ENCODE measurements at regions not wholly inside any gene's neighbourhood (a gene's known extent, or its start where the extent isn't known, plus 50 kb on each side); places are given as distances from the start of the nearest gene placed in this dataset.
"Not testable (repeated sequence)": the region's sequence is repeated elsewhere in the genome, so short reads cannot be mapped to it uniquely, and the experiment has no call there.

- TF ChIP-seq POLR2AphosphoS5 (IDR thresholded peaks at IDR 0.05; ENCODE audit: low read depth) = no peak
- TF ChIP-seq GABPA (IDR thresholded peaks at IDR 0.05; ENCODE audit: low read depth) = no peak
- TF ChIP-seq, protein P1, sequence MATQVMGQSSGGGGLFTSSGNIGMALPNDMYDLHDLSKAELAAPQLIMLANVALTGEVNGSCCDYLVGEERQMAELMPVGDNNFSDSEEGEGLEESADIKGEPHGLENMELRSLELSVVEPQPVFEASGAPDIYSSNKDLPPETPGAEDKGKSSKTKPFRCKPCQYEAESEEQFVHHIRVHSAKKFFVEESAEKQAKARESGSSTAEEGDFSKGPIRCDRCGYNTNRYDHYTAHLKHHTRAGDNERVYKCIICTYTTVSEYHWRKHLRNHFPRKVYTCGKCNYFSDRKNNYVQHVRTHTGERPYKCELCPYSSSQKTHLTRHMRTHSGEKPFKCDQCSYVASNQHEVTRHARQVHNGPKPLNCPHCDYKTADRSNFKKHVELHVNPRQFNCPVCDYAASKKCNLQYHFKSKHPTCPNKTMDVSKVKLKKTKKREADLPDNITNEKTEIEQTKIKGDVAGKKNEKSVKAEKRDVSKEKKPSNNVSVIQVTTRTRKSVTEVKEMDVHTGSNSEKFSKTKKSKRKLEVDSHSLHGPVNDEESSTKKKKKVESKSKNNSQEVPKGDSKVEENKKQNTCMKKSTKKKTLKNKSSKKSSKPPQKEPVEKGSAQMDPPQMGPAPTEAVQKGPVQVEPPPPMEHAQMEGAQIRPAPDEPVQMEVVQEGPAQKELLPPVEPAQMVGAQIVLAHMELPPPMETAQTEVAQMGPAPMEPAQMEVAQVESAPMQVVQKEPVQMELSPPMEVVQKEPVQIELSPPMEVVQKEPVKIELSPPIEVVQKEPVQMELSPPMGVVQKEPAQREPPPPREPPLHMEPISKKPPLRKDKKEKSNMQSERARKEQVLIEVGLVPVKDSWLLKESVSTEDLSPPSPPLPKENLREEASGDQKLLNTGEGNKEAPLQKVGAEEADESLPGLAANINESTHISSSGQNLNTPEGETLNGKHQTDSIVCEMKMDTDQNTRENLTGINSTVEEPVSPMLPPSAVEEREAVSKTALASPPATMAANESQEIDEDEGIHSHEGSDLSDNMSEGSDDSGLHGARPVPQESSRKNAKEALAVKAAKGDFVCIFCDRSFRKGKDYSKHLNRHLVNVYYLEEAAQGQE (IDR thresholded peaks at IDR 0.05; ENCODE audit: insufficient replicate concordance, low read depth) = no peak
- TF ChIP-seq, protein P2, sequence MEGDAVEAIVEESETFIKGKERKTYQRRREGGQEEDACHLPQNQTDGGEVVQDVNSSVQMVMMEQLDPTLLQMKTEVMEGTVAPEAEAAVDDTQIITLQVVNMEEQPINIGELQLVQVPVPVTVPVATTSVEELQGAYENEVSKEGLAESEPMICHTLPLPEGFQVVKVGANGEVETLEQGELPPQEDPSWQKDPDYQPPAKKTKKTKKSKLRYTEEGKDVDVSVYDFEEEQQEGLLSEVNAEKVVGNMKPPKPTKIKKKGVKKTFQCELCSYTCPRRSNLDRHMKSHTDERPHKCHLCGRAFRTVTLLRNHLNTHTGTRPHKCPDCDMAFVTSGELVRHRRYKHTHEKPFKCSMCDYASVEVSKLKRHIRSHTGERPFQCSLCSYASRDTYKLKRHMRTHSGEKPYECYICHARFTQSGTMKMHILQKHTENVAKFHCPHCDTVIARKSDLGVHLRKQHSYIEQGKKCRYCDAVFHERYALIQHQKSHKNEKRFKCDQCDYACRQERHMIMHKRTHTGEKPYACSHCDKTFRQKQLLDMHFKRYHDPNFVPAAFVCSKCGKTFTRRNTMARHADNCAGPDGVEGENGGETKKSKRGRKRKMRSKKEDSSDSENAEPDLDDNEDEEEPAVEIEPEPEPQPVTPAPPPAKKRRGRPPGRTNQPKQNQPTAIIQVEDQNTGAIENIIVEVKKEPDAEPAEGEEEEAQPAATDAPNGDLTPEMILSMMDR (IDR thresholded peaks at IDR 0.05; ENCODE audit: insufficient read depth, low read length) = no peak
- TF ChIP-seq SPI1 (IDR thresholded peaks at IDR 0.05; ENCODE audit: borderline replicate concordance, low read depth) = no peak
- no peak for DNase-seq (ENCODE audit: low read depth in 1 of 2, low spot score in 1 of 2)
- H3K27me3 ChIP-seq (ENCODE audit: insufficient read depth, poor library complexity, severe bottlenecking) = no peaks in the 10 kb centered on the region
- no peak overlapping the region for H3K27ac ChIP-seq (replicated peaks)
- no peak overlapping the region for H3K4me3 ChIP-seq (replicated peaks; ENCODE audit: insufficient read depth, low read length)
These were observed 1907.6 kb upstream of the DEFB115 start for GRCh38 chr20:29349836-29350235.

DNA sequence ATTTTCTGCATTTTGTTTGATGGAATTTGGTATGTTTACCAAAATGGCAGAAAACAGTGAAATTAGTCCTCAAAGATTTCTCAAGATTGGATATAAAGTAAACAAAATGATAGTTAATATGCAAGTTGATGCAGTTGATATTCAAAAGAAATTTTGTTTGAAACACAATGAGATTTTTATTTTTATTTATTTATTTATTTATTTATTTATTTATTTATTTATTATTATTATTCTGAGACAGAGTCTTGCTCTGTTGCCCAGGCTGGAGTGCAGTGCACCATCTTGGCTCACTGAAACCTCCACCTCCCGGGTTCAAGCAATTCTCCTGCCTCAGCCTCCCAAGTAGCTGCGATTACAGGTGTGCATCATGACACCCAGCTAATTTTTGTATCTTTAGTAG lies 1881.5 kb upstream of the DEFB115 start:
- DNase-seq (ENCODE audit: low read depth in 1 of 2, low spot score in 1 of 2); H3K27me3 ChIP-seq (ENCODE audit: insufficient read depth, poor library complexity, severe bottlenecking); H3K4me3 ChIP-seq (replicated peaks; ENCODE audit: insufficient read depth, low read length); H3K27ac ChIP-seq (replicated peaks): not testable (repeated sequence)

DNA sequence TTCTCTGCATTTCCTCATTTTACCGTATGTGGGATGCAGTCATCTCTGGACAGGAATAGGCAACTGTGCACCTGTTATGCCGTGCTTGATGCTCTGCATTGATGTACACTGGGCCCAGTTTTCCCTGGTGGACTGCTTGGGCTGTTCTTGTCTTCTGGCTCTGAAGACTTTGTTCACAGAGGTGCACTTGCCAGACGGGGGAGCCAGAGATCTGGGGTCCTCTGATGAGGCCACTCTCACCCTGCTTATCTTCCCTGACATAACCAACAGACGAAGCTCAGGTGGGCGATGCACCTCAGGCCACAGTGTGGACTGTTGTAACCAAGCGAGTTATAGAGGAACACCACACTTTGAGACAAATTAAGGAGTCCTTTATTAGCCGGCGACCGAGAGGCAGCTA lies 1864.6 kb upstream of the DEFB115 start:
- not testable (repeated sequence) for DNase-seq (ENCODE audit: low read depth in 1 of 2, low spot score in 1 of 2)

DNA sequence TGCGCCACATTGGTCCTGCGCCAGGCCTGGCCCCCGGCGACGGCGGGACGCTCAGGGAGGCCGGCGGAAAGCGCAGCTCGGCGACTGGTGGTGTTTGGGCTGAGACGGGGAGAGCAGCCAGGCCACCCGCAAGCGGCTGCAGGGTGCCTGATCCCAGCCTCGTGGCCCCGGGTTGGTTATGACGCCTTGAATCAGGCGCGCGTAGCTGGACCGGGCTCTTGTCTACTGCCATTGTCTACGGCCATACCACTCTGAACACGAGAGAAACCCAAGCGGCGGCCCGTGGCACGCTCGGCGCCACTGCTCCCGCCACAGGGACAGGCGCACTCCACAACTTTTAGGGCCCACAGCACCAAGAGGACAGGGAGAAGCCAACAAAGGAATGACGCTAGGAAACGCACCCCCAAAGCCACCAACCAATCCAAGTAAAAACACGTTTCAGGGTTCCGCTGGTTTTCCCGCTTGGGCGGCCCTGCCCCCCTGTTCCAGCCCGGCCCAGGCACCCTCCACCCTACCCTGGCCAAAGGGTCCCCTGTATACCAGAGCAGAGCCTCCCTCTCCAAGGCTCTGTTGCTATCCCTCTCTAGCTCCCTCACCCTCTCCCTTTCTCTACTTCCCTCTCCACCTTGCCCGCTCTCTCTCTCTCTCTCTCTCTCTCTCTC lies 1849.3 kb upstream of the DEFB115 start:
- Histone ChIP-seq H3K27me3 (ENCODE audit: insufficient read depth, poor library complexity, severe bottlenecking) (no peaks in the 10 kb centered on the region), H3K4me3 (replicated peaks; ENCODE audit: insufficient read depth, low read length) (no peak overlapping the region), H3K27ac (replicated peaks) (no peak overlapping the region)
- TF ChIP-seq SPI1 (IDR thresholded peaks at IDR 0.05; ENCODE audit: borderline replicate concordance, low read depth) (no peak), POLR2AphosphoS5 (IDR thresholded peaks at IDR 0.05; ENCODE audit: low read depth) (no peak), GABPA (IDR thresholded peaks at IDR 0.05; ENCODE audit: low read depth) (no peak)
- TF ChIP-seq, protein P1 (IDR thresholded peaks at IDR 0.05; ENCODE audit: insufficient replicate concordance, low read depth) = no peak
- TF ChIP-seq, protein P2 (IDR thresholded peaks at IDR 0.05; ENCODE audit: insufficient read depth, low read length) = no peak
- DNase-seq (ENCODE audit: low read depth in 1 of 2, low spot score in 1 of 2) = no peak

More for the DNA sequence above, 1864.6 kb upstream of the DEFB115 start:
- not testable (repeated sequence) for H3K27ac ChIP-seq (replicated peaks); H3K4me3 ChIP-seq (replicated peaks; ENCODE audit: insufficient read depth, low read length); H3K27me3 ChIP-seq (ENCODE audit: insufficient read depth, poor library complexity, severe bottlenecking)

DNA sequence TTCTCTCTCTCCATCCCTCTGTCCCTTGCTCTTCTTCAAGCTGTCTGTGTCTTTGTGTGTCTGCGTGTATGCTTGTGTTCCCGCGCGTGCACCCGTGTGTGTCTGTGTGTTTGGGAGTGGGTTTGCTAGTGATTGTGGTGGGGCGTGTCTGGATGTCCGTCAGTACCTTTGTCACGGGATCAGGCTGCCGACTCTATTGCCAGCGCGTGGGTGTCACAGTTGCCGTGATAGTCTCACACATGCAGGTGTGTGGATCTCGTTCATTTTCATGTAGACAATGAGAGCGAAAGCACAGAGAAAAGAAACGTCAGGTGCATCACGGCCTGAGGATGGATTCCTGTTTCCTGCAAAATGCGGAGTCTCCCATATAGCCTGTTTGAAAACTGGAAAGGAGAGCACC lies 1848.8 kb upstream of the DEFB115 start:
- not testable (repeated sequence) for H3K27ac ChIP-seq (replicated peaks); H3K4me3 ChIP-seq (replicated peaks; ENCODE audit: insufficient read depth, low read length); H3K27me3 ChIP-seq (ENCODE audit: insufficient read depth, poor library complexity, severe bottlenecking); DNase-seq (ENCODE audit: low read depth in 1 of 2, low spot score in 1 of 2)

- H3K4me3 ChIP-seq (replicated peaks; ENCODE audit: insufficient read depth, low read length); H3K27ac ChIP-seq (replicated peaks); H3K27me3 ChIP-seq (ENCODE audit: insufficient read depth, poor library complexity, severe bottlenecking); DNase-seq (ENCODE audit: low read depth in 1 of 2, low spot score in 1 of 2): not testable (repeated sequence)
These were observed 1848.2 kb upstream of the DEFB115 start for GRCh38 chr20:29409160-29409689.

Measured in HL-60 (cell line).